ENCODE measurements at regions not wholly inside any gene's neighbourhood (a gene's known extent, or its start where the extent isn't known, plus 50 kb on each side); places are given as distances from the start of the nearest gene placed in this dataset.

- Histone ChIP-seq H3K4me1 (ENCODE audit: control insufficient read depth, insufficient read depth, low read length) (no peaks in the 10 kb centered on the region), H3K4me3 (ENCODE audit: low read length) (no peak overlapping the region), H3K27me3 (ENCODE audit: control insufficient read depth, insufficient read depth) (no peaks in the 10 kb centered on the region), H3K9me3 (ENCODE audit: control insufficient read depth, low read length) (no peaks in the 10 kb centered on the region), H3K27ac (ENCODE audit: low read length) (no peak overlapping the region)
- intact Hi-C loops (cut with DNase I), result no loop called here
- WGBS, result 47% methylated on average over 1 of the region's 1 CpG
- DNase-seq, result no peak
- no peak for ATAC-seq
These were observed 481.9 kb downstream of the CHSY3 start for GRCh38 chr5:130386155-130386554.

GRCh38 chr5:130385656-130386055, 481.4 kb downstream of the CHSY3 start:
- ATAC-seq, result no peak
- Histone ChIP-seq H3K27ac (ENCODE audit: low read length) (no peak overlapping the region), H3K27me3 (ENCODE audit: control insufficient read depth, insufficient read depth) (no peaks in the 10 kb centered on the region), H3K4me3 (ENCODE audit: low read length) (no peak overlapping the region), H3K9me3 (ENCODE audit: control insufficient read depth, low read length) (no peaks in the 10 kb centered on the region), H3K4me1 (ENCODE audit: control insufficient read depth, insufficient read depth, low read length) (no peaks in the 10 kb centered on the region)
- intact Hi-C loops (cut with DNase I), result no loop called here
- 33% methylated on average over 2 of the region's 2 CpGs for WGBS
- DNase-seq, result no peak

GRCh38 chr5:130365956-130366355, 461.7 kb downstream of the CHSY3 start:
- 51% methylated on average over 2 of the region's 2 CpGs for WGBS

GRCh38 chr5:130350131-130350530, 445.9 kb downstream of the CHSY3 start:
- WGBS, result 95% methylated on average over 8 of the region's 8 CpGs
- no peak overlapping the region for H3K4me3 ChIP-seq (ENCODE audit: low read length)

More at GRCh38 chr5:130365956-130366355, 461.7 kb downstream of the CHSY3 start:
- Histone ChIP-seq H3K27me3 (ENCODE audit: control insufficient read depth, insufficient read depth) (no peaks in the 10 kb centered on the region), H3K27ac (ENCODE audit: low read length) (no peak overlapping the region), H3K4me1 (ENCODE audit: control insufficient read depth, insufficient read depth, low read length) (no peaks in the 10 kb centered on the region), H3K4me3 (ENCODE audit: low read length) (no peak overlapping the region), H3K9me3 (ENCODE audit: control insufficient read depth, low read length) (no peaks in the 10 kb centered on the region)
- DNase-seq, result no peak
- no peak for ATAC-seq
- intact Hi-C loops (cut with DNase I), result no loop called here

GRCh38 chr5:130337179-130337888, 433.1 kb downstream of the CHSY3 start:
- Histone ChIP-seq H3K27me3 (ENCODE audit: control insufficient read depth, insufficient read depth) (no peaks in the 10 kb centered on the region), H3K4me3 (ENCODE audit: low read length) (no peak overlapping the region), H3K27ac (ENCODE audit: low read length) (no peak overlapping the region), H3K9me3 (ENCODE audit: control insufficient read depth, low read length) (no peaks in the 10 kb centered on the region), H3K4me1 (ENCODE audit: control insufficient read depth, insufficient read depth, low read length) (no peaks in the 10 kb centered on the region)
- ATAC-seq (no peak), DNase-seq (no peak)
- 36% methylated on average over 7 of the region's 7 CpGs for WGBS
- intact Hi-C loops (cut with DNase I), result no loop called here

More at GRCh38 chr5:130350131-130350530, 445.9 kb downstream of the CHSY3 start:
- no peaks in the 10 kb centered on the region for H3K4me1 ChIP-seq (ENCODE audit: control insufficient read depth, insufficient read depth, low read length)
- no peaks in the 10 kb centered on the region for H3K27me3 ChIP-seq (ENCODE audit: control insufficient read depth, insufficient read depth)
- no peak overlapping the region for H3K27ac ChIP-seq (ENCODE audit: low read length)
- no peaks in the 10 kb centered on the region for H3K9me3 ChIP-seq (ENCODE audit: control insufficient read depth, low read length)
- ATAC-seq (no peak), DNase-seq (no peak)
- intact Hi-C loops (cut with DNase I), result no loop called here

- Histone ChIP-seq H3K4me1 (ENCODE audit: control insufficient read depth, insufficient read depth, low read length) (no peaks in the 10 kb centered on the region), H3K4me3 (ENCODE audit: low read length) (no peak overlapping the region), H3K9me3 (ENCODE audit: control insufficient read depth, low read length) (no peaks in the 10 kb centered on the region), H3K27ac (ENCODE audit: low read length) (no peak overlapping the region), H3K27me3 (ENCODE audit: control insufficient read depth, insufficient read depth) (no peaks in the 10 kb centered on the region)
- ATAC-seq (no peak), DNase-seq (no peak)
- intact Hi-C loops (cut with DNase I), result no loop called here
- WGBS, result 81% methylated on average over 1 of the region's 1 CpG
These were observed 430.9 kb downstream of the CHSY3 start for GRCh38 chr5:130335117-130335516.

- H3K4me3 ChIP-seq (ENCODE audit: low read length), result no peak overlapping the region
- H3K4me1 ChIP-seq (ENCODE audit: control insufficient read depth, insufficient read depth, low read length), result no peaks in the 10 kb centered on the region
- DNase-seq (no peak), ATAC-seq (no peak)
- no peak overlapping the region for H3K27ac ChIP-seq (ENCODE audit: low read length)
- 68% methylated on average over 2 of the region's 2 CpGs for WGBS
- no peaks in the 10 kb centered on the region for H3K9me3 ChIP-seq (ENCODE audit: control insufficient read depth, low read length)
- intact Hi-C loops (cut with DNase I), result no loop called here
- H3K27me3 ChIP-seq (ENCODE audit: control insufficient read depth, insufficient read depth), result no peaks in the 10 kb centered on the region
These were observed 428.8 kb downstream of the CHSY3 start for GRCh38 chr5:130333089-130333488.

- H3K27ac ChIP-seq (ENCODE audit: low read length), result no peak overlapping the region
- 94% methylated on average over 3 of the region's 3 CpGs for WGBS
- no peak for ATAC-seq
- no peaks in the 10 kb centered on the region for H3K27me3 ChIP-seq (ENCODE audit: control insufficient read depth, insufficient read depth)
- no peaks in the 10 kb centered on the region for H3K4me1 ChIP-seq (ENCODE audit: control insufficient read depth, insufficient read depth, low read length)
- H3K4me3 ChIP-seq (ENCODE audit: low read length), result no peak overlapping the region
- no peaks in the 10 kb centered on the region for H3K9me3 ChIP-seq (ENCODE audit: control insufficient read depth, low read length)
- intact Hi-C loops (cut with DNase I), result no loop called here
- no peak for DNase-seq
These were observed 427.1 kb downstream of the CHSY3 start for GRCh38 chr5:130331332-130331731.

- no peak for ATAC-seq
- 79% methylated on average over 7 of the region's 7 CpGs for WGBS
These were observed 420.8 kb downstream of the CHSY3 start for GRCh38 chr5:130324953-130325671.

GRCh38 chr5:130323804-130324454, 419.7 kb downstream of the CHSY3 start:
- no peaks in the 10 kb centered on the region for H3K27me3 ChIP-seq (ENCODE audit: control insufficient read depth, insufficient read depth)
- no peak overlapping the region for H3K27ac ChIP-seq (ENCODE audit: low read length)
- ATAC-seq, result no peak
- no peak overlapping the region for H3K4me3 ChIP-seq (ENCODE audit: low read length)
- H3K9me3 ChIP-seq (ENCODE audit: control insufficient read depth, low read length), result no peaks in the 10 kb centered on the region
- no peak for DNase-seq
- intact Hi-C loops (cut with DNase I), result no loop called here
- no peaks in the 10 kb centered on the region for H3K4me1 ChIP-seq (ENCODE audit: control insufficient read depth, insufficient read depth, low read length)
- WGBS, result 86% methylated on average over 3 of the region's 3 CpGs

More at GRCh38 chr5:130324953-130325671, 420.8 kb downstream of the CHSY3 start:
- intact Hi-C loops (cut with DNase I), result no loop called here
- Histone ChIP-seq H3K9me3 (ENCODE audit: control insufficient read depth, low read length) (no peaks in the 10 kb centered on the region), H3K4me3 (ENCODE audit: low read length) (no peak overlapping the region), H3K27ac (ENCODE audit: low read length) (no peak overlapping the region), H3K4me1 (ENCODE audit: control insufficient read depth, insufficient read depth, low read length) (no peaks in the 10 kb centered on the region), H3K27me3 (ENCODE audit: control insufficient read depth, insufficient read depth) (no peaks in the 10 kb centered on the region)
- DNase-seq, result no peak

GRCh38 chr5:130321931-130322330, 417.7 kb downstream of the CHSY3 start:
- H3K27ac ChIP-seq (ENCODE audit: low read length), result no peak overlapping the region
- intact Hi-C loops (cut with DNase I), result no loop called here
- H3K27me3 ChIP-seq (ENCODE audit: control insufficient read depth, insufficient read depth), result no peaks in the 10 kb centered on the region
- no peak overlapping the region for H3K4me3 ChIP-seq (ENCODE audit: low read length)
- H3K4me1 ChIP-seq (ENCODE audit: control insufficient read depth, insufficient read depth, low read length), result no peaks in the 10 kb centered on the region
- ATAC-seq (no peak), DNase-seq (no peak)
- H3K9me3 ChIP-seq (ENCODE audit: control insufficient read depth, low read length), result no peaks in the 10 kb centered on the region
